ENCODE measurements at regions not wholly inside any gene's neighbourhood (a gene's known extent, or its start where the extent isn't known, plus 50 kb on each side); places are given as distances from the start of the nearest gene placed in this dataset.
"Not testable (repeated sequence)": the region's sequence is repeated elsewhere in the genome, so short reads cannot be mapped to it uniquely, and the experiment has no call there.

GRCh38 chr17:20840987-20841865, 201.6 kb downstream of the USP22 start:
- not testable (repeated sequence) for TF ChIP-seq CTCF (IDR thresholded peaks at IDR 0.05); TP53 (CRISPR knock-in tag; IDR thresholded peaks at IDR 0.05); ATF2 (CRISPR knock-in tag; IDR thresholded peaks at IDR 0.05; ENCODE audit: borderline replicate concordance, low read depth); NR2C2 (CRISPR knock-in tag; IDR thresholded peaks at IDR 0.05); ARID4B (CRISPR knock-in tag; IDR thresholded peaks at IDR 0.05; ENCODE audit: borderline replicate concordance); ZNF423 (CRISPR knock-in tag; IDR thresholded peaks at IDR 0.05); USF2 (CRISPR knock-in tag; IDR thresholded peaks at IDR 0.05); AR (CRISPR knock-in tag; IDR thresholded peaks at IDR 0.05); PRDM15 (CRISPR knock-in tag; IDR thresholded peaks at IDR 0.05); ZNF138 (CRISPR knock-in tag; conservative IDR thresholded peaks at IDR 0.05); ZMAT4 (CRISPR knock-in tag; IDR thresholded peaks at IDR 0.05); ATF6 (CRISPR knock-in tag; IDR thresholded peaks at IDR 0.05)
